HG02759 (cell line): ENCODE measurements at regions not wholly inside any gene's neighbourhood (a gene's known extent, or its start where the extent isn't known, plus 50 kb on each side); places are given as distances from the start of the nearest gene placed in this dataset.
A peak's percentile ranks its signal among the peaks of the same experiment; 100 is the strongest.

ENCODE experiments used
- ATAC-seq: cut with Tn5 transposase; IDR thresholded peaks from one replicate; pipeline ENCODE4 v1.9.1; 2021; ENCODE audit warnings: mild to moderate bottlenecking, moderate library complexity; ENCODE audit not compliant: unreplicated experiment

DNA sequence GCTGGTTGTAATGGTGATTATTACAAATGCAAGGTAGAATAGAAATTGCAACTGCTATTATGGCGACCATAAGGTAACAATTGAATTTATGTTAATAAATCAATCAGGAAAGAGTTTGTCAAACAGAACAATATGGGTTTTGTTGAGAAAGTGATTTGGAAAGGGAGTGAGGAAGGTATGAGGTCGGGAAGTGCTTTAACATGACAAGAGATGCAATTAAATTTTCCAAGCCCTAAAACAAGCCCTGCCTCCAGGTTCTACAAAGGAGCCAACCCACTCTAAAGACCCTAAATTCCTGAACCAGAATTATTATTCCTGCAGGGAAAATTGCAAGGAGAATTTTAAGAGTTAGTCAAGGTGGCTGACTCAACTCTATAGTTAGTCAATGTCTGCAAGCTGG lies 363.7 kb downstream of the BMPER start:
- ATAC-seq, result no peak

DNA sequence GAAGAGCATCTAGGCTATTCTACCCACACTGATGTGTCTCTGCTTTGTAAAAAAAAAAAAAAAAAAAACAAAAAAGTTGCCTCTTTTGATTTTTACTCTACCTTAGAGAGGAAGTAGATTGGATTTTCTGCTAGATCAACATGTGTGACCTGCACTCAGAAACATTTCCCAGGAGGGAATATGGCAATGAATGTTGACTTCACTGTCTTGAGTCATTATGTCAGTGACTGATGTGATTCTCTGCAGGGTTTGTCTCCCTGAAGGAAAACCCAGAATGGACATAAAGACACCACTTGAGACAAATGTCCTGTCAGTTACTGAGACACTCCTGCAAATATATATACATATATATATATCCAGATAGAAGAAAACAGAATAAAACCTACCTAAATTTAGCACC lies 370.3 kb downstream of the BMPER start:
- no peak for ATAC-seq

DNA sequence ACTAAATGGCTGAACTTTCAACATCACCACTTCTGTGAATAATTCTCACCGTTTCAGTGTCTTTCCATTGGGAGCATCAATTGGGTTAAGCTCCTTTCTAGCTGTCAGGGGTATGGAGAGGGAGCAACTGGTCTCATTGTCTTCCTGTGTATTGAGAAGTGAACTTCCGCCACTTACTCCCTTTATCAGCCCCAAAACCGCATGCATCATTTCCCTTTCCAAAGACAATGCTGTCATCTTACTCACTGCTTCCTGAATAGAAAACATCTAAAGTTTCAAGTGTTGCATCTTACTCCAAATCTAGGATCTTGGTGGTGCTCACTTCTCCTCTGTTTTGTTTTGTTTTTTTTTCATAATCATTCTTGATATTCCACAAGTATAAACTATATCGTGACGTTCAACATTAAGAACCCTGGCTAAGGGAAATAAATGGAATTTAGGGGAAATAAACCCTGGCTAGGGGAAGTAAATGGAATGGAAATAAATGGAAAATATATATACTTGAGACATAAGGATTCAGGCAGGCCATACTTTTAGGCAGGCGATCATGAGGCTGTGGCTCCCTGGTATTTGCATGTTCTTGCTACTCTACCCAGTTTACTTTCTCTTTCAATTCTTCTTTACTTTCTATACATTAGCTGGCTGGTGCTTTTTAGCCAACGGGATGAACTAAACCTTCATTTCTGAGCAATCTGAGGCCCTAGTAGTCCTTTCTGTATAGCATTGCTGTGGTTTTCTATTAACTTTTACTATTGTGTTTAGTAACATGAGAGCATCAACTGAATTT lies 371.9 kb downstream of the BMPER start:
- no peak for ATAC-seq

- no peak for ATAC-seq
Observed at GRCh38 chr7:34277803-34278199, 372.5 kb downstream of the BMPER start.

GRCh38 chr7:34281260-34281659 lies 375.9 kb downstream of the BMPER start:
- ATAC-seq, result no peak

GRCh38 chr7:34282271-34282670 lies 375.7 kb upstream of the NPSR1 start:
- ATAC-seq, result no peak

DNA sequence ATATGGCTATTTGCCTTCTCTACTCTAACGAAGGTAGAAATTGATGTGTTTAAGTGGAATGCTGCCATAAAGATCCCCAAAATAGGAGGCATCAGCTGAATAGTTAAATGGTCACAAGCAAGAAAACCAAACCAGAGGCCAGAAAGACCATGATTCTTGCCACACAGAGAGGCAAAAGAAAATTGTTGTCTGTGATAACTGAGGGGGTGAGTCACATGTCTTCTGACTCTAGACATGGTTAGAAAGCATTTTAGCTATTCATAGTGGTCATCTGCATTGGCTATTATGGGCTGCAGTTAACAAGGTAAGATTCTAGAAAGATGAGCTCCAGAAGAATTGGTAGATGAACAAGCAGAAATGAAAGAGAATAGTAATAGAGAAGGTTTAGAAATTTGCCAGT lies 361.4 kb upstream of the NPSR1 start:
- ATAC-seq, result no peak

GRCh38 chr7:34298492-34299013 lies 359.5 kb upstream of the NPSR1 start:
- no peak for ATAC-seq

DNA sequence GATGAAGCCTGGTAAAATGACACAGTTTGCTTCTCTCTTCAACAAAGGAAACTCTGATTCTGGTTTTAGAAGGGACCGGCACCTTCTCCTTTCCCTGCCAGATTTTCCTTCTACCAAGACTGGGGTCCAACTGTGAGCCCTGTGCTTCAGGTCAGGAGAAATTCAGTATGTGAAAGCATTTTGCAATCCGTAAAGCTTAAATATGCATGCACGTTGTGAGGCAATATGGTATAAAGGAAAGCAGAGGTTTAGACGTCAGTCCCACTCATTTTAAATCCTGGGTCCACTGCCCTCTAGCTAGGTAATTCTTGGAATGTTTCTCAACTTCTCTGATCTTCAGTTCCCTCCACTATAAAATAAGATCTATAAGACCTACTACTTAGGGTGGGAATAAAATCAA lies 359.0 kb upstream of the NPSR1 start:
- ATAC-seq, result no peak

- no peak for ATAC-seq
Observed at GRCh38 chr7:34307540-34307939, 350.5 kb upstream of the NPSR1 start.

DNA sequence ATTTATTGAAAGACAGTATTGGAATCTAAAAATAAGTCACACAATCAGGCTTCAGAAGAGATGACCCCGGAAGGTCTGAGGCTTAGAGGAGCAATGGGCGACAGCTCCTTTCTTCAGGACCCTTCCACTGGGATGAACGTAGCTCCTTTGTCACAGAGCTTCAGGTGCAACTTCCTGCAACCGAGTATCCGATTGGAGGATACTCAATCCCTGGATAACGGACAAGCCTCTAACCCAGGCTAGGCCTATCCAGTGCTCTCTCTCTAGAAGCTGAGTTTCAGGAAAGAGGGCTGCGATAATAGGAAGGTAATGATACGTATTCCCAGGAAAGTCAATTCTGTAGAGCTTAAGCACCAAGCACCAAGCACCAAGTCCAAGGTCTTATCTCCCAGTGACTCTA lies 349.4 kb upstream of the NPSR1 start:
- no peak for ATAC-seq

DNA sequence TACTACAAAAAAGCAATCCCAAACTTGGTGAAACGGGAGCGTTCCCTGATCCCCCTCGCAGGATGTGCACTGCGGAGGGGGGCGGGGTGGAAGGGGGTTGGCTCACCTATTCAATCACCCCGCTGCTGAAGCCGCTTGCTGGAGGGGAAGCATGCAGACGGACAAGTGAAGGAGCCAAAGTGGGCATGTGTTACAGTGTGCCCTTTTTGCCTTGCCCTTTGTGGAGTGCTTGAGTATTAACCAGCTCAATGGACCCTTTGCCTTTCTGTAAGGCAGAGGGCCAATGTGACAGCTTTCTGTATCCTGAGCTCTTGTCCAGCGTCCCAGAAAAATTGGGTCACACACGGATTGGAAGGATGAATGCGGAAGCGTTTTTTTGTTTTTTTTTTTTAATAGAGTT lies 348.9 kb upstream of the NPSR1 start:
- no peak for ATAC-seq

DNA sequence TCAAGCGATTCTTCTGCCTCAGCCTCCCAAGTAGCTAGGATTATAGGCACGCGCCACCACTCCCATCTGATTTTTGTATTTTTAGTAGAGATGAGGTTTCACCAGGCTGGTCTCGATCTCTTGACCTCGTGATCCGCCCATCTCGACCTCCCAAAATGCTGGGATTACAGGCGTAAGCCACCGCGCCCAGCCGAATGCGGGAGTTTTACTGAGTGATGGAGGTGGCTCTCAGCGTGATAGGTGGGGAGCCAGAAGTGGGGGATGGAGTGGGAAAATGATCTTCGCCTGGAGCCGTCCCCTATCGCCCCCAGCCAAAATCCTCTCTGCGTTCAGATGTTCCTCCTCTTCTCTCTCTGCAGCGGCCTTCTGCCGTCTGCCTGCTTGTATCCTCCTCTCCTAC lies 348.4 kb upstream of the NPSR1 start:
- ATAC-seq, result no peak

DNA sequence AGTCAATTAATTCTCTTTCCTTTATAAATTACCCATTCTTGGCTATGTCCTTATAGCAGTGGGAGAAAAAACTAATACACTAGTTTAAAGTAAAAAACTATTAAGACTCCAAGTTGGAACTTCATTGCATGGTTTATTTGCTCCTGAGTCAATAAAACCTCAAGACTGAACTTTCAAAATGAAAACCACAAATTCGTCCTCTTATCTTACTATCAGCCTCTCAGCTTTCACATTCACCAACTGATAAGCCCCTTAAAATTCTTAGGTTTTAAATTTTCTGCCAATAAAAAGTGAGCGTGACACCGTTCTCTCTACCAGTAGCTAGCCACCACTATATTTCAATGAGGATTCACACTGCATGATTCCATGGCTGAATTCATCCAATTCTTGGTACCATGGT lies 346.4 kb upstream of the NPSR1 start:
- no peak for ATAC-seq

DNA sequence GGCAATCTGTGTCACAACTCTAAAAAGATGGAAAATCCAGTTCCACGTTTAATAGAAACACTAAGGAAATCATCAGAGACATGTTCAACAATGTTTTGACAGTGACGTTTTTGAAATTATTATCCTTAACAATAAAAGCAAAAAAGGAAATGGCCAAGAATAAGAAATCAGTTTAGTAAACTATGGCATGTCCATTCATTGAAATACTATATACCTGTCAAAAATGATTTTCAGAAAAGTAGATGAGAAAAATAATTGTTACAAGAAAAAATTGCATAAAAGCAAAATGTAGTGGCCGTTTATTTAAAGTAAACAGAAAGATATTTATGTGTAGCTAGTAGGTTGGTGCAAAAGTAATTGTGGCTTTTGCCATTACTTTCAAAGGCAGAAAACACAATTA lies 345.4 kb upstream of the NPSR1 start:
- ATAC-seq, result no peak

DNA sequence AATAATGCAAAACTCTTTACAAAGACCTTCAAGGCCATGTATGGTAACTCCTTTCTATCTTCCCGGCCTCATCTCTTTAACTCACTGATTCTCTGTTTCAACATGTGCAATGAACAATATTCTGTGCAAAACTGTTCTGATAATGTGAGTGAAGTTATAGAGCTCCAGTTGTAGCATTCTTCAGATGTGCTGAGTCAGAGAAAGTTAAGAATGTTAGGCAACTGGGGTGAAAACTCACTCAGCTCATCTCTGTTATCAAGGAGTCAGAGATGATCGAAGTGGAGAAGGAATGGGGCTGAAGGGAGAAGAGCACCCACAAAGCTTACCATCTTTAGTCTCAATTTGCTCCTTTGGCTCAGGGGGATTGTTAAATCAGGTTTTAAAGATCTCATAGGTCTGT lies 344.7 kb upstream of the NPSR1 start:
- no peak for ATAC-seq

GRCh38 chr7:34315032-34315431 lies 343.0 kb upstream of the NPSR1 start:
- no peak for ATAC-seq

- no peak for ATAC-seq
Observed at GRCh38 chr7:34317039-34317438, 341.0 kb upstream of the NPSR1 start.

DNA sequence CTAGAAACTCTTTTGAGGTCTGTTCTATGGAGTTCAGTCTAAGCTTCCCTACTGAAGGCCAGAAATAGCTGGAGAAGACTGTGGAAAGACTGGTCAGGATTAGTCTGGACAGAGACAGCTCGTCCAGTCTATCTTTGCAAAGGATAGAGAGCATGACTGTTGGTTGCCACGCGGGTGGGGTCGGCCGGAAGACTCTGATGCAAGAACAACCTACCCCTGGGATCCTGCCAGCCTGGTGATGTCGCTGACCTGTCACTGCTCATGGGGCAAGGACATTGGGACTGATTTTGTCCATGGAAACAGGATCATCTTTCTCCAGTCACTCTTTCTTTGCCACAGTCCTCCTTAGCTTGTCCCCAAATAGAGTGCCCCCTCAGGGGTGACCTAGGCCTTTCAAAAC lies 337.6 kb upstream of the NPSR1 start:
- no peak for ATAC-seq

GRCh38 chr7:34320926-34321661 lies 336.9 kb upstream of the NPSR1 start:
- ATAC-seq, result peak; percentile 96

DNA sequence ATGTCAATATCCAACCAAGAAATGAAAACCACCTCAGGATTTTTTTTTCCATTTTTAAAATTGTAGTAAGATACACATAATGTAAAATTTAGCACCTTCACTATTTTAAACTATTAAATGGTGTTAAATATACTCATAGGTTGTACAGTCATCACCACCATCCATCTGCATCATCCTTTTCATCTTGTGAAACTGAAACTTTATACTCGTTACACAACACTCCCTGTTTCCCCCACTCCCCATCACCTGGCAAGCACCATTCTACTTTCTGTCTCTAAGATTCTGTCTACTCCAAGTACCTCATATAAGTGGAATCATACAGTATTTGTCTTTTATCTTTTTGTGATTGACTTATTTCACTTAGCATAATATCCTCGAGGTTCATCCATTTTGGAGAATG lies 335.2 kb upstream of the NPSR1 start:
- ATAC-seq, result no peak

DNA sequence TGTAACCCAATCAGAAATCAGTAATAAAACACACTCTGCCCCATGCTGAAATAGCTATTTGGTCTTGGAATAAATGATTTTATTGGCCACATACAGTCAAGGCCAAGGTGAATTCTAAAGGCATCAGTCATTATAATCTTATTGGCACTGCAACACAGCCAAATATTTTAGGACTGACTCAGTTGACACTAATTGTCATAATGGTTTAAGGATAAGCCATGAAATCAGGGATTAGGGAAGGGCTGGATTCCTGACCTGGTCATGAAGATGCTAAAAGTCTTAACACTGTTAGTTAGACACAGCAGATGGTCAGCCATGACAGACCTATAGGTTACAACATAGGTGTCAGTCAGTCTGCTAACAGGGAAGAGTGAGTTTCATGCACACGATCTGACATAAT lies 330.3 kb upstream of the NPSR1 start:
- no peak for ATAC-seq
